ENCODE measurements at regions not wholly inside any gene's neighbourhood (a gene's known extent, or its start where the extent isn't known, plus 50 kb on each side); places are given as distances from the start of the nearest gene placed in this dataset.
"Not testable (repeated sequence)": the region's sequence is repeated elsewhere in the genome, so short reads cannot be mapped to it uniquely, and the experiment has no call there.

GRCh38 chr2:226573158-226573557 lies 226.5 kb downstream of the IRS1 start:
- DNase-seq = no peak

GRCh38 chr2:226564667-226565066 lies 235.0 kb downstream of the IRS1 start:
- DNase-seq = no peak

DNA sequence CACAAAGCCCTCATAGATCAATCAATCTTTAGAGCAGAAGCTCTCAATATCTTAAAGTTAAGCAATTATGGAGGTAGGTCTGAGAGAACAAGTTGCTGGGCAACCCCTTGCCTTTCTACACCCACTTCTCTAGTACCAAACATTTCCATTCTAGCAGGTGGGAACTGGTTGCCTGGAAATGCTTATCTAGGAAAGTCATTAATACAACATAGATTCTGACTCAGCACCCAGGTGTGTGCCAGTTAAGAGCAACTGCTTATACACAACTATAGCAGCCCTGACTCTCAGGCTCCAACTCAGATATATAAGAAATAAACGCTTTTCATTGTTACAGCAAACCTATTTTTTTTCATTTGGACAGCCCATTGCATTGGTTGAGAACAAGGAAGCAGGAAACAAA lies 237.7 kb downstream of the IRS1 start:
- DNase-seq = no peak

DNA sequence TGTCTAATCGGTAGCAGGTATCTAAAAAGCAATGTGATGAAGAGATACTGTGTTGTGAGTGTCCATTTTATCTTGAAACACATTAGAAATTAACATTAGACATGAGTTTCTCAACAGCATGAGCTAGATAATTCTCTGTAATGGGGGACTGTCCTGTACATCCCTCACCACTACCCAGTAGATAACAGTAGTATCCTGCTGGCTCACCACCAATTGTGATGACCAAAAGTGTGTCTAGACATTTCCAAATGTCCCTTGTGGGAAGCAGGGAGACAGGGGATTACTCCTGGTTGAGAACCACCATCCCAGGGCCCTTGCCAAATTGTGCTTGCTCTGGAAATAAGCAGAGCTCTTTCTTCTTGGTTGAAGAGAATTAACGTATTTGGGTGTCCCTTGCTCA lies 239.3 kb downstream of the IRS1 start:
- DNase-seq = no peak

- no peak for DNase-seq
Observed at GRCh38 chr2:226559536-226559935, 240.1 kb downstream of the IRS1 start.

GRCh38 chr2:226558418-226558817 lies 241.2 kb downstream of the IRS1 start:
- no peak for DNase-seq

GRCh38 chr2:226556050-226556449 lies 243.6 kb downstream of the IRS1 start:
- no peak for DNase-seq

- no peak for DNase-seq
Observed at GRCh38 chr2:226554701-226555100, 244.9 kb downstream of the IRS1 start.

DNA sequence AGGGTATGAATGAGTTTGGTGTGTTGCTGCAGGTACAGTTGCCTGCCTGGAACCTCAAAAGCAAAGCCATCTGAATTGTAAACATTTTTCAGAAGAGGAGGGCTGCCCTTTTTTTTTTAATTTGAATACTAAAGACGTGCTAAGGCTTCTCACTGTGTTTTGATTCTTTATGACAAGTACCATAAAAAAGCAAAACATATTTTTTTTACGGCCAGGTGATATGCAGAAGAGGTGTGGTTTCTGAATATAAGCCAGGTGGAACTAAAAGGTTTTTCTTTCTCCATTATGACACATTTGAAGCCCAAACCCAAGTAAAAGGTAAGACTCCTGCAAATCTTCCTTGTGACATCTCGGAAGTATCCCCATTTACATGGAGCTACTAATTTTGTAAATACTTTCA lies 246.3 kb downstream of the IRS1 start:
- no peak for DNase-seq

GRCh38 chr2:226552571-226553285 lies 246.9 kb downstream of the IRS1 start:
- DNase-seq = no peak

DNA sequence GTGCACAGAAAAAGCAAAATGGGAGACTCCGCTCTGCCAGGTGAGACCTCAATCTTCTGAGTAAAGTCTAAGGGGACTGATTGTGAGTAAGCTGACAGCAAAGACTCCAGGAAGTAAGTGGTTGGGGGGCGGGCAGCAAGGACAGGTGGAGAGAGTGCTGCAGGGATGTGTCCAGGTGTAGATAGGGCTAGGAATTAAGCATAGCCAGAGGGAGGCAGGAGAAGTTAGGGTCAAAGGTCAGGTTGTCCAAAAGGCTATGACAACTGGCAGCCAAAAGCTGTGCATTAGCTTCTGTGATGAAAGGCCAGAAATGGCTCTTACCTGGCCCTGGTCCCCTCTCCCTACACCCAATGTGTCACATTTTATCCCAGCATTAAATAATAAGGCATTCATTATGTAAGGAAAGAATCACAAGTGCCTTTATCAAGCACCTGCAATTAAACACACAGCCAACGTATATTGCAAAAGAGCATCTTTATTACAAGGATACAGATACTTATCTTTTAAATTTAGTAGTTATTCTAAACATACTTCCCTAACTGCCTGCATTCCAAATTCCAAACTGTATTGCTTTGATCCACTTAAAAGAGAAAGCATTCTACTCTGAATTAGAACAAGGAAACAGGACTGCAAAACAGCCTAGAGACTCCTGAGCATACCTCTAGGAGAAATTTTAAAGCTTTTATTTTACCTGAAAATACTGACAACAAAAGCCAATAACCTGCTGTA lies 247.9 kb downstream of the IRS1 start:
- no peak for DNase-seq

DNA sequence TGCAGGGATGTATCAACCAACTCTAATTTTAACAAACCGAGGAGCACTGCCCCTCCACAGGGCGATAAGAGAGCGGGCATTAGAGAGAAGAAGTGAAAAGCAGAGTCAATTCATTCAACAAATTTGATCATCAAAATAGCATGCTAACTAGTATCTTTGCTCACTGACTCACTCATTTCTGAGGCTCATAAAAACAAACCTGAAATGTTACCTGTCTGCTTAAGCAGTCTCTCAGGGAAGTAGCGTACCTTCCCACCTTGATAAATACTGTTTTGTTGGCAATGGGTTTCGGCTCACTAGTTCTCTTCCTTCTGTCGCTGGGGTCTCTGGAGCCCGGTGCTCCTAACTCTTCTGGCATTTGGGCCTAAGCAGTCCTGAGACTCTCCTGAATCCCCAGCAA lies 248.8 kb downstream of the IRS1 start:
- no peak for DNase-seq

- DNase-seq = no peak
Observed at GRCh38 chr2:226548732-226549131, 250.9 kb downstream of the IRS1 start.

DNA sequence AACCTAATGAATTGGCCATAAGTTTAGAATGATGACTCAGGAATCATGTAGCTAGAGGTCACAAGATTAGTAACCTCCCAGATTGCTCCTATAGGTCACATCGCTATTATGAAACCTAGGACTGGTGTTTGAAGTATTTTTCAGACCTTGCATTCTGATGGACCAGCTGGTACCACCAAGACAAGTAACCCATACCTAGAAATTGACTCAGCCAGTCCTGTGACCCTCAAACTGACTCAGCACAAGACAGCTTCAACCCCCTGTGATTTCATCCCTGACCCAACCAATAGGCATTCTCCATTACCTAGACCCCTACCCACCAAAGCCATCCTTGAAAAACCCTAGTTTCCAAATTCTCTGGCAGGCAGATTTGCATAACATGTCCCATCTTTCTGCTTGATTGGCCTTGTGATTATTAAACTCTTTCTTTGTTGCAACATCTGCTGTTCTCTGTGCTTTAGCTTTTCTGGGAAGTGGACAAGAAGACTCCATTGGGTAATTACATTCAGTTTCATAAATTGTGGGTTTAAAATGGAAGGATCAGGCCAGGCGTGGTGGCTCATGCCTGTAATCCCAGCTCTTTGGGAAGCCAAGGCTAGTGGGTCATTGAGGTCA lies 254.9 kb downstream of the IRS1 start:
- no peak for DNase-seq

DNA sequence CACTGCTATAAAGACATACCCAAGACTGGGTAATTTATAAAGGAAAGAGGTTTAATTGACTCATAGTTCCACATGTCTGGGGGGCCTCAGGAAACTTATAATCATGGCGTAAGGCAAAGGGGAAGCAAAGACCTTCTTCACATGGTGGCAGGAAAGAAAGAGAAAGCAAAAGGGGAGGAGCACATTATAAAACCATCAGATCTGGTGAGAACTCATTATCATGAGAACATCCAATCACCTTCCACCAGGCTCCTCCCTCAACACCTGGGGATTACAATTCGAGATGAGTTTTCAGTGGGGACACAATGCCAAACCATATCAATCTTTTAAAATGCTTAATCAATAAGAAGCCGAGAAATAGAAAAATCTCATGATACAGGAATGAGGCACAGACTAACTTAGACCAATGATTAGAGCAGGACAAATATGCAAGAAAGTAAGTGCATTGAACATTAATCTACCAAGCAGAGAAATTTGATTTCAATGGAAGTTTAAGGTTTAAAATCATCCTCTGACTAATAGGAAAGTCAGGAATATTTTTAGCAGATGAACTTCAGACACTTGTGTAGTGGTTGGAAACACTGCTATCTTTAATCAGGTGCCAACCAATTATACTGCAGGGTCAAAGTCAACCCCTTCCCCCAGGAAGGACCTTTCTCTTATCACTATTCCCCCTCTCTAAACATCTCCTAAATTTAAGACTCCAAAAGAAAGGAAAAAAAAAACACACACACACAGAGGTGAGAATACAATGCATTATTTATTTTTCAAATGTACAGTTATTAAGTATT lies 259.2 kb downstream of the IRS1 start:
- DNase-seq = no peak

- DNase-seq = no peak
Observed at GRCh38 chr2:226536410-226536809, 263.2 kb downstream of the IRS1 start.

DNA sequence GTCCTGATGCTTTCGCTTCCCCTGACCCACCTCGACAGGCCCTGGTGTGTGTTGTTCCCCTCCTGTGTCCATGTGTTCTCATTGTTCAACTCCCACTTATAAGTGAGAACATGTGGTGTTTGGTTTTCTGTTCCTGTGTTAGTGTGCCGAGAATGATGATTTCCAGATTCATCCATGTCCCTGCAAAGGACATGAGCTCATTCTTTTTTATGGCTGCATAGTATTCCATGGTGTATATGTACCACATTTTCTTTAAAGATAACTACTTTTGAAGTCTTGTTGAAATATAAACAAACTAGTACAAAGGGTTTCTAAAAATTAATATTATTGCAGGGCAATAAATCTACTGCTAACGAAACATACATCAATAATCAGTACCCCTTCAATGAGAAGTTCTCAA lies 266.6 kb downstream of the IRS1 start:
- DNase-seq = not testable (repeated sequence)

DNA sequence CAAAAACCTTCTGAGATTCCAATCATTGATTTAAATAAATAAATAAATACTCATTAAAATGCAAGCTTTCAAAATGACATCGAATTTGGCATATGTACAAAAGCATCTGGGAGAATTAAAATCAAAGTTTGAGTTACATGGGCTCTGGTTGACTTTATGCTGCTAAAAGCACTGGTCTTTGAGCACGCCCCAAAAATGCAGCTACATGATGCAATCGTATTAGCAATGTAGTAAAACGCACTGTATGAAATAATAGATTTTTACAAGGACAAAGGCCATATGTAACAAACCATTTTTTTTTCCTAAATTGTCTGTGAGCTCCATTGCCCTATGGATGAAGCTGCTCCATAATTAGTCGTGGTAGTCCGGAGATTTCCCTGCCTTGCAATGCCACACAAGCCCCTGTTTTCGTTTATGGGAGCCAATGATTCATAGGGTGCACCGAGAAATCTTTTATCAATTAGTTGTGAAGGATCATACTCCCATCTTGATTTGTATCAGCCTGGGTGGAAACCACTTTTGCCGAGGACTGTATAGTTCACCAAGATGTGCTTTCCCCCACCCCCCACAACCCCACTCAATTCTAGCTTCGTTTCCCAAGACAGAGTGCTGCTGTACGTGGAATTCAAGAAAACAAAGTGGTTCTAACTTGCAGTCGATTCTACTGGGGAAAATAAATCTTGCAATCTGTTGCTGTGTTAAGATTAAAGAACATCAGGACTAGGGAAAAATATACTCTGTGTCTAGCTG lies 268.4 kb downstream of the IRS1 start:
- DNase-seq = no peak

DNA sequence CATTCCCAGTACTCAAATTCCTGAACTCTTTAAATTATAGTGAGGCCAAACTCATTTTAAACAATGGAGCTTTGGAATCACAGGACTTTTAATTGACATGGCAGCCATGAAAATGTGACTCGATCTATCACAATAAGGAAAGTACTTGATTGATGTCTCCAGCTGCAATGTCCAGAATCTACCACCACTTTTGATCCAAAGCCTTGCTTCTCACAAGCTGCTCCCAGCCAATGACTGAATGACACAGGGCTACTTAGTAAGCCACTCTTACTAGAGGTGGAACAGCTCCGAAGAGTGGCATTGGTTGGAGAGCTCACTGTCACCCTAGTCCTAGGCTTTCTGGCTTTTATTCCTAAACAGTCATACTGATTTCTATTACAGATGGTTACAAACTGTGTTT lies 270.1 kb downstream of the IRS1 start:
- DNase-seq = no peak

- no peak for DNase-seq
Observed at GRCh38 chr2:226526716-226527115, 272.9 kb downstream of the IRS1 start.

DNA sequence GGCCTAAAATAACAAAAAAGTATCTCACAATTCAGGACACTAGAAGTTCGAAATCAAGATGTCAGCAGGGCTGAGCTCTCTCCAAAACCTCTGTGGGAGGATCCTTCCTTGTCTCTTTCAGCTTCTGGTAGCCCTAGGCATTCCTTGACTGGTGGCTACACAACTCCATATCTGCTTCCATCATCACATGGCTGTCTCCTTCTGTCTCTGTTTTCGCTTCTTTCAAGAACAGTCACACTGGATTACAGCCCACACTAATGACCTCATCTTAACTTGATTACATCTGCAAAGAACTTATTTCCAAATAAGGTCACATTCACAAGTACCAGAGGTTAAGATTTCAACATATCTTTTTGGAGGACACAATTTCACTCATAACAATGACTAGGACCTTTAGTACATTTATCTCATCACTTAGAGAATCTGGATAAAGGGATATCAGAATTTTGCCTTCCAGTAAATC lies 275.2 kb downstream of the IRS1 start:
- no peak for DNase-seq

- no peak for DNase-seq
Observed at GRCh38 chr2:226520723-226521122, 278.9 kb downstream of the IRS1 start.
